HG03196 (cell line): ENCODE measurements at regions not wholly inside any gene's neighbourhood (a gene's known extent, or its start where the extent isn't known, plus 50 kb on each side); places are given as distances from the start of the nearest gene placed in this dataset.

Source experiments
- ATAC-seq: cut with Tn5 transposase; IDR thresholded peaks from one replicate; pipeline ENCODE4 v1.9.1; 2021; ENCODE audit not compliant: unreplicated experiment

- no peak for ATAC-seq
Observed at GRCh38 chr6:134379599-134379998, 61.7 kb upstream of the SGK1 start.

GRCh38 chr6:134379076-134379475 is 61.2 kb upstream of the SGK1 start:
- ATAC-seq: peak; percentile 80

- ATAC-seq: no peak
Observed at GRCh38 chr6:134378426-134378825, 60.5 kb upstream of the SGK1 start.

GRCh38 chr6:134376785-134377184 is 58.9 kb upstream of the SGK1 start:
- ATAC-seq: no peak

GRCh38 chr6:134375220-134375580 is 57.3 kb upstream of the SGK1 start:
- ATAC-seq: no peak

- no peak for ATAC-seq
Observed at GRCh38 chr6:134374491-134375219, 56.7 kb upstream of the SGK1 start.

- ATAC-seq: no peak
Observed at GRCh38 chr6:134373993-134374392, 56.1 kb upstream of the SGK1 start.

GRCh38 chr6:134373282-134373922 is 55.5 kb upstream of the SGK1 start:
- ATAC-seq: peak; percentile 86

GRCh38 chr6:134372603-134373281 is 54.8 kb upstream of the SGK1 start:
- ATAC-seq: no peak

GRCh38 chr6:134368670-134369069 is 50.8 kb upstream of the SGK1 start:
- ATAC-seq: no peak
